ENCODE measurements at regions not wholly inside any gene's neighbourhood (a gene's known extent, or its start where the extent isn't known, plus 50 kb on each side); places are given as distances from the start of the nearest gene placed in this dataset.
A peak's percentile ranks its signal among the peaks of the same experiment; 100 is the strongest.

DNA sequence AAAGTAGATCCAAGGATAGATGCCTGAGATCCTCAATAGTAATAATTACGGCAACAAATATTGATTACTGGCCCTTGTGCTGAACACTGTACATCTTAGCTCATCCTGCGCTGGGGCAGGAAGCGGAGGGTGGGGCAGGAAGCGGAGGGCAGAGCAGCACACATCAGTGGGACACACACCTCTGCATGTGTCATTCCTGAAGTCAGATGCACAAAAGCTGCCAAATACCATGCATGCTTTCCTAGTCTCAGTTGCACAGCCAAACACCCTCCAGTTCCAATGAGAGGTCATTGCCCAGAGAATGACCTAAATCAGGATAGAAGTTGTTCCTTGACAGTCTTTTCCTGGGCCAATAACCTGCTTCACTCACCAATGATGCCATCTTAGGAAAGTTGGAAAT is 74.4 kb upstream of the FOXC1 start:
- H3K4me1 Mint-ChIP-seq, result peaks cover 54% of the 10 kb centered on the region
- ChIA-PET POLR2A (interaction anchor here (0.7 kb wide), 1 partner anchor 1401 kb away, joined by 3 read pairs; no protein-coding TSS in a partner anchor), CTCF (interaction anchor here (1.3 kb wide), 1 partner anchor 11 kb away, joined by 4 read pairs; no protein-coding TSS in a partner anchor)
- H3K4me3 Mint-ChIP-seq, result peak overlapping the region; percentile 49
- peak overlapping the region; percentile 84 for H3K27ac Mint-ChIP-seq
- DNase-seq, result peak; percentile 66
- H3K36me3 Mint-ChIP-seq (ENCODE audit: low read depth), result peaks cover 13% of the 10 kb centered on the region
- no peaks in the 10 kb centered on the region for H3K9me3 Mint-ChIP-seq
- H3K27me3 Mint-ChIP-seq, result no peaks in the 10 kb centered on the region

DNA sequence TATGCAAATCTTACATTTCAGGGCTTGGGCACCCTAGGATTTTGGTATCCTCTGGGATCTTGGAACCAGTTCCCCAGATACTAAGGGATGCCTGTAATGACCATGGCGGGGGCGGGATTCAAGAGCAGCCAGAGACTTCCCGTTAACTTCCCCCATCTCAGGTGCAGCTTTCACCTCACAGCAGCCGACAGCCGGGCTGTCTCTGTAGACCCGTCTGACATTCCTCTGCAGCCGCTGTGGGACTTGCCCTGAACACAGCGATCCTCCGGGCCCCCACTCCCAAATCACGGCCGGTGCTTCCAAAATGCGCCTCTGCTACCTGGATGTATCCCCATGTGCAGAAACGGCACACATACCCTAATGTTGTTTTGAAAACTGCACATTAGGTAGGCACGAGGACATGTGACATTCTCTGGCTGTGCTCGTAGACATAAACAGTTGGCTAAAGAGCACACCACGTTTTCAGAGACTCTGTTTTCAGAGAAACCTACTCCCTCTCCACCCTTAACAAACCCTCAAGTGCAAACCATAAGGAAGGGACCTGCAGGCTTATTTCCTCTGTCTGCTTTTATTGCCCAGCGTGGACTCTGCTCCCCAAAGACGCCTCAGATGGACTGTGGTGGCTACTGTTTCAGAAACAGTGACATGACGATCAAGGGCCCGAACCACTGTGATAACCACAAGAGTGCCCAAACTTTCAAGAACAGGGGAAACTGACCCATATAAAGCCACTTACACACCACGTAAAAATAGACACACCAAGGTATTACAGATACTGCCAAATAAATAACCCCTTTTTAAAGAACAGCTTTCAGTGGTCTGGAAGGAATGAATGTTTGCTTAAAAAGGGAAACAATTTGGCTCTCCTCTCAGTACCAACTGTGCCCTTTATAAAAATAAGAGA is 72.9 kb upstream of the FOXC1 start:
- Mint-ChIP-seq H3K27ac (peak overlapping the region; percentile 92), H3K27me3 (no peaks in the 10 kb centered on the region), H3K9me3 (no peaks in the 10 kb centered on the region), H3K4me3 (peak overlapping the region; percentile 57), H3K4me1 (peaks cover 41% of the 10 kb centered on the region), H3K36me3 (ENCODE audit: low read depth) (peaks cover 11% of the 10 kb centered on the region)
- CTCF ChIA-PET, result interaction anchor here (1.3 to 1.9 kb wide), 3 partner anchors 12 to 18 kb away, joined by 3 to 11 read pairs (median 4); no protein-coding TSS in a partner anchor
- POLR2A ChIA-PET, result no interaction called here
- peak; percentile 21 for DNase-seq

DNA sequence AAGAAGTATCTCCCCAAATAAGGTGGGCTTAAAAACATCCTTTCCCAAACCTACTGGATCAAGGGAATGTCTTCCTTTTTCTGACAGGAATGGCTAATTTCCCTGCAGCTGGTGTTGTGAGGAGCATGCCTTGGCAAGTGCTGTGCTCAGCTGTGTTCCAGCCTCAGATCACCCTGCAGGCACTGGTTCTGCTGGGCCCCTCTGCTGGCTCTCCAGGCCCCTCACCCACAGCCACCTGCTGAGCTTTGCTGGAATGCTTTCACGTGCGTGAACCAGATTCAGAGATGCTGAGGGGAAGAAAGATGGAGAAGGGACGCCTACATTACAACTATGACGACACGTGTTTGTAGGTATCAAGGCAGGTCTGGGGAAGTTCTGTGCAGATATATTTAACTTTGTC is 71.3 kb upstream of the FOXC1 start:
- no peak overlapping the region for H3K4me3 Mint-ChIP-seq
- CTCF ChIA-PET, result interaction anchor here (1.9 kb wide), 1 partner anchor 14 kb away, joined by 11 read pairs; no protein-coding TSS in a partner anchor
- H3K9me3 Mint-ChIP-seq, result peaks cover 6% of the 10 kb centered on the region
- POLR2A ChIA-PET, result no interaction called here
- H3K27me3 Mint-ChIP-seq, result peaks cover 3% of the 10 kb centered on the region
- H3K27ac Mint-ChIP-seq, result peak overlapping the region; percentile 42
- peaks cover 14% of the 10 kb centered on the region for H3K36me3 Mint-ChIP-seq (ENCODE audit: low read depth)
- H3K4me1 Mint-ChIP-seq, result peaks cover 34% of the 10 kb centered on the region
- DNase-seq, result no peak

DNA sequence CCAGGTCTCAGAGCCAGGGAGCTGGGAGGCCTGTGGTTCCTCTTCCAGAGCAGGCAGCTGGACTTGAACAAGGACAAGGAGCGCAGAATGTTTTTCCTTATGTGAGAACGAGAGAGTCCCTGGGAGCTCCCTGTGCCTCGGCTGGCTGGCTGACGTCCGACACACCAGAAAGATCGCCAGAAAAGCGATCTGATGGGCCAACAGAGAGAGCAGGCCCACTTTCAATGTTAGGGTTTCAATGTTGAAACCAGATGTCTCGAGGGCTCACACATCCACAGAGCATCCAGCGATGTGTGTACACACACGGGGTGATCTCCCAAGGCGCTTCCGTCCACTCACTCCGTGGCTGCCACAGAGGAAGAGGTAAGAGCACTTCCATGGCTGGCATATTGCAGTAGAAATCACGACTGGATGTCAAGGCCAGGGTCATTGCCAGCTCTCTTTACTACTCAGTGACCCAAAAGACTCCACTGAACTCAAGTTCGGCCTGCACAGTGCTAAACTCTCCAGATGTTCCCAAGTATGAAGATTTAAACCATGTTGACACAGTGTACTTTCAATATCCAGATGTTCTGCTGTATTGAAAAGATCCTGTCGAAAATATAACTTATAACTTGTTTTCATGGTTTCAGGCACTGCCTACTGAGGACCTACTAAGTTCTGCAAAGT is 70.8 kb upstream of the FOXC1 start:
- POLR2A ChIA-PET, result no interaction called here
- peaks cover 7% of the 10 kb centered on the region for H3K27me3 Mint-ChIP-seq

DNA sequence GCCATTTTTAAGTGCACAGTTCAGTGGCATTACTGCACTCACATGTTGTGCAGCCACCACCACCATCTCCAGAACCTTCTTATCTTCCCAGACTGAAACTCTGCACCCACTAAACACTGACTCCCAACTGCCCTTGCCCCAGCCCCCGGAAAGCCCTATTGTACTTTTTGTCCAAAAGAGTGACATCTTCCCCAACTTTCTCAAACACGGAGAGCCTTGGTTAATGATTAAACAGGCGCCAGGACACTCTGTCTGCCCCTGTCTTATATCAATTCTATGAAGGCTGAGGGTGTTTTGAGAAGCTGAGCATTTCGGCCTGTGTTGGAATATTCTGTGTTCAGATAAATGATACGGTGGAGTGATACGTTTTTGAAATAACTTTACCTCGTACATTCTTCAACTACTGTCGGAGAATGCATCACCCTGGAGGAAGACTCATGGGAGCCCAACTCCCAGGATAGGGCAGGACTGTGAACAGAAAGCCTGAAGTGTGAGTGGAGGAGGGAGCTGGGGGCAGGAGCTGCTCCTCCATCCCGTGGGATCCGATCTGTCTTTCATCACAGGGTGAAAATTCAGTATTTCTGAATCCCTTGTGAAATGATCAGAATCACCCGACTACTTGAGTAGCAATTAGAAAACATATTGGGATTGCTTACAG is 68.7 kb upstream of the FOXC1 start:
- Mint-ChIP-seq H3K27ac (peak overlapping the region; percentile 46), H3K4me1 (peaks cover 32% of the 10 kb centered on the region), H3K9me3 (peaks cover 12% of the 10 kb centered on the region), H3K27me3 (peaks cover 8% of the 10 kb centered on the region), H3K4me3 (no peak overlapping the region), H3K36me3 (ENCODE audit: low read depth) (peaks cover 33% of the 10 kb centered on the region)
- POLR2A ChIA-PET, result no interaction called here
- DNase-seq, result no peak
- CTCF ChIA-PET, result interaction anchor here (1.1 kb wide), 1 partner anchor 15 kb away, joined by 4 read pairs; no protein-coding TSS in a partner anchor

More for the DNA sequence above, 70.8 kb upstream of the FOXC1 start:
- peaks cover 8% of the 10 kb centered on the region for H3K9me3 Mint-ChIP-seq
- no peak overlapping the region for H3K4me3 Mint-ChIP-seq
- peaks cover 20% of the 10 kb centered on the region for H3K36me3 Mint-ChIP-seq (ENCODE audit: low read depth)
- peak overlapping the region; percentile 42 for H3K27ac Mint-ChIP-seq
- DNase-seq, result no peak
- H3K4me1 Mint-ChIP-seq, result peaks cover 37% of the 10 kb centered on the region
- CTCF ChIA-PET, result interaction anchor here (1.9 kb wide), 1 partner anchor 15 kb away, joined by 11 read pairs; no protein-coding TSS in a partner anchor

DNA sequence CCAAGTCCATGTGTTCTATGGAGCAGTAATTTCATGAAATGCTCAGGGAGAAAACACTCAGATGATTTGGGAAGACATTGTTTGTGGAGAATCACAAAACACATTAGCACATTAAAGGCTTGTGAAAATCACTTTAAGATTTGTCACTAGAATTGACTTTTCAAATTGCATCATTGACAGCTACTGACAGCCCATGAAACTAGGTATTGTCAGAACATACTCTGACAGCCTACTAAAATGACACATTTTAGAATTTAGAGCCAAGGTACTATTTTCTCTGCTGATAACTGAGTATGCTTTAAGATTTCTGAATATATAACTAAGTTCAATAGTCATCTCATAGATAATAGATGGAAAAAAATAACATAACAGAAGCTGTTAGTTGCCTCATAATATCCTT is 67.4 kb upstream of the FOXC1 start:
- Mint-ChIP-seq H3K9me3 (peaks cover 14% of the 10 kb centered on the region), H3K27me3 (peaks cover 8% of the 10 kb centered on the region), H3K36me3 (ENCODE audit: low read depth) (peaks cover 34% of the 10 kb centered on the region), H3K27ac (no peak overlapping the region), H3K4me1 (peaks cover 21% of the 10 kb centered on the region), H3K4me3 (no peak overlapping the region)
- ChIA-PET POLR2A (no interaction called here), CTCF (interaction anchor here (0.8 to 1.3 kb wide), 3 partner anchors 10 to 19 kb away, joined by 3 to 4 read pairs (median 3); no protein-coding TSS in a partner anchor)
- DNase-seq, result no peak

DNA sequence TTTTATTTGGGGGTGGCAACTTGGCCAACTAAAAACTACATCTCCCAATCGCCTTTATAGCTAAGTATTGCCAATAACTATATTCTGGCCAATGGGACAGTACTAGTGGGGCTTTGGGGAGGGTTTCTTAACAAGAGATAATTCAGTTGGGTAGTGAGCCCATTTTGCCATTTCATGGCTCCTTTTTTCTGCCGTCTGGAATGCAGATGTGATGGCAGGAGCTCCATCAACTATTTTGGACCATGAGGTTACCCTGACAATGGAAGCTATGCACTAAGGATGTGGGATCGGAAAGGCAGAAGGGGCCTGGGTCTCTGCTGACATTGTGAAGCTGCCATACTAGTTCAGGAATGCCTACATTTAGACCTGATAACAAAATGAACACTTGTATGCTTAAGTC is 67.0 kb upstream of the FOXC1 start:
- CTCF ChIA-PET, result interaction anchor here (0.8 to 1.3 kb wide), 3 partner anchors 10 to 19 kb away, joined by 3 to 4 read pairs (median 3); no protein-coding TSS in a partner anchor
- H3K4me1 Mint-ChIP-seq, result peaks cover 17% of the 10 kb centered on the region

DNA sequence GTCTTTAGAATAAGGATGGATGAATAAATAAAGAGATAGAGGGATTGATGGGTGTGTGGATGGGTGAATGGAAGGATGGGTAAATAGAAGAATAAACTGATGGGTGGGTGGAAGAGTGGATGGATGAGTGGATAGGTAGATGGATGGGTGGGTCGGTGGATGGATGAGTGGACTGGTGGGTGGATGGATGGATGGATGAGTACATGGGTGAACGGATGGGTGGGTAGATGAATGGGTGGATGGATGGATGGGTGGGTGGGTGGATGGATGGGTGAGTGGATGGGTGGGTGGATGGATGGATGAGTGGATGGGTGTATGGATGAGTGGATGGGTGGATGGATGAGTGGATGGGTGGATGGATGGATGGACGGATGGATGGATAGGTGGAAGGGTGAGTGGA is 65.7 kb upstream of the FOXC1 start:
- Mint-ChIP-seq H3K9me3 (peaks cover 14% of the 10 kb centered on the region), H3K4me3 (no peak overlapping the region), H3K27ac (no peak overlapping the region), H3K36me3 (ENCODE audit: low read depth) (peaks cover 41% of the 10 kb centered on the region), H3K4me1 (peaks cover 7% of the 10 kb centered on the region), H3K27me3 (peaks cover 8% of the 10 kb centered on the region)
- DNase-seq, result no peak
- ChIA-PET POLR2A (no interaction called here), CTCF (no interaction called here)

More for the DNA sequence above, 67.0 kb upstream of the FOXC1 start:
- H3K27me3 Mint-ChIP-seq, result peaks cover 8% of the 10 kb centered on the region
- DNase-seq, result no peak
- POLR2A ChIA-PET, result no interaction called here
- no peak overlapping the region for H3K4me3 Mint-ChIP-seq
- H3K9me3 Mint-ChIP-seq, result peaks cover 14% of the 10 kb centered on the region
- H3K27ac Mint-ChIP-seq, result no peak overlapping the region
- H3K36me3 Mint-ChIP-seq (ENCODE audit: low read depth), result peaks cover 34% of the 10 kb centered on the region

DNA sequence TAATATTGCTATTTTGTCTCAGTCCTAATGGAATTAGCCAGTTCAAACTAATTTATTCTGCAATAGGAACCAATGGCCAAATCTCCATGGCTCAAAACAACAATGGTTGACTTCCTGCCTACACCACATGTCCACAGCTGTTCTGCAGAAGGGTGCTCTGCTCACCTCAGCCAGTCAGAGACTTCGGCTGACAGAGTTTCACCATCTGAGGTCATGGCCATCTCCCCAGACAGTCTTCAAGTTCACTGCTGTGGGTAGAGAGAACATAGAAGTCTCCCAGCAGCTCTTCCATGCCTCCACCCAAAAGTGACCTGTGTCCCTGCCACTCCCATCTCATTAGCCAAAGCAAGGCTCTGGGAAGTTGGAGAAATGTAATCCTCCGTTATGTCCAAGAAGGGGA is 65.1 kb upstream of the FOXC1 start:
- POLR2A ChIA-PET, result no interaction called here
- peaks cover 14% of the 10 kb centered on the region for H3K9me3 Mint-ChIP-seq

DNA sequence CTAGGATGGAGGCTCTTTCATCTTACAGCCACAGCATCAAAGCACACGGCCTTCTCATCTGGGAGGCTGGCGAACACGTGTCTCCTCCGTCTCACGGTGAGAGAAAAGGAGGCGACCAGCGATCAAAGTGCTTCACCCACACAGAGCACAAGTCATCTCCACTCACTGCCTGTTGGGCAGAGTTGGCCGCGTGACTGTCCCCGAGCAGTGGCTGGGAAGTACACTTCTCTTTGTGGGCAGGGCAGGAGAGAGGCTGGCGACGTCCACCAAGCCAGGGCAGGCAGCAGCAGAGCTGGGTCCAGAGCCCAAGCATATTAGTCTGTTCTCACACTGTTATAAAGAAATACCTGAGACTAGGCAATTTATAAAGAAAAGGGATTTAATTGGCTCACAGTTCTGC is 64.1 kb upstream of the FOXC1 start:
- ChIA-PET CTCF (interaction anchor here (1.2 kb wide), 1 partner anchor 13 kb away, joined by 3 read pairs; no protein-coding TSS in a partner anchor), POLR2A (no interaction called here)
- peaks cover 9% of the 10 kb centered on the region for H3K4me1 Mint-ChIP-seq
- H3K9me3 Mint-ChIP-seq, result peaks cover 14% of the 10 kb centered on the region
- peaks cover 41% of the 10 kb centered on the region for H3K36me3 Mint-ChIP-seq (ENCODE audit: low read depth)
- no peak for DNase-seq
- H3K27me3 Mint-ChIP-seq, result peaks cover 8% of the 10 kb centered on the region
- no peak overlapping the region for H3K4me3 Mint-ChIP-seq
- H3K27ac Mint-ChIP-seq, result no peak overlapping the region

More for the DNA sequence above, 65.1 kb upstream of the FOXC1 start:
- peaks cover 8% of the 10 kb centered on the region for H3K27me3 Mint-ChIP-seq
- H3K4me1 Mint-ChIP-seq, result peaks cover 7% of the 10 kb centered on the region
- CTCF ChIA-PET, result no interaction called here
- no peak overlapping the region for H3K4me3 Mint-ChIP-seq
- H3K36me3 Mint-ChIP-seq (ENCODE audit: low read depth), result peaks cover 41% of the 10 kb centered on the region
- H3K27ac Mint-ChIP-seq, result no peak overlapping the region
- no peak for DNase-seq

DNA sequence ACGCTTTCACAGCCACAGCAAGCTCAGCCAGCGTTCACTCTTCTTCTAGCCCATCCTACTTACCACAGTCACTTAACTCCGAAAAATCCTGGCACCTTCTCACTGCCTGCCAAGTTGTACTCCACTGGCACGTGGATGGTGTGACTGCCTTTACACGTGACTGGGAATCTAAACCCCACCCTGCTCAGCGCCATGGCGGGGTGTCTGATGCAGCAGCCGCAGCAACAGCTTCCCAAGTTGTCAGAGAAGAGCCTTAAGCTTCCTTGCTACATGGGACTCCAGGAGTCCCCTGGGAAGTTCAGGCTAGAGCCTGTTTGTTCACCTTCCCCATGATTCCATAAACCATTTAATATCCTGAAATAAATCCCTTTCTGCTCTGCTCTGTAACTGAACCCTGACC is 61.9 kb upstream of the FOXC1 start:
- Mint-ChIP-seq H3K36me3 (ENCODE audit: low read depth) (peaks cover 47% of the 10 kb centered on the region), H3K4me1 (peaks cover 28% of the 10 kb centered on the region), H3K27me3 (peaks cover 8% of the 10 kb centered on the region), H3K9me3 (peaks cover 13% of the 10 kb centered on the region), H3K4me3 (no peak overlapping the region), H3K27ac (no peak overlapping the region)
- POLR2A ChIA-PET, result no interaction called here
- CTCF ChIA-PET, result no interaction called here
- DNase-seq, result no peak

DNA sequence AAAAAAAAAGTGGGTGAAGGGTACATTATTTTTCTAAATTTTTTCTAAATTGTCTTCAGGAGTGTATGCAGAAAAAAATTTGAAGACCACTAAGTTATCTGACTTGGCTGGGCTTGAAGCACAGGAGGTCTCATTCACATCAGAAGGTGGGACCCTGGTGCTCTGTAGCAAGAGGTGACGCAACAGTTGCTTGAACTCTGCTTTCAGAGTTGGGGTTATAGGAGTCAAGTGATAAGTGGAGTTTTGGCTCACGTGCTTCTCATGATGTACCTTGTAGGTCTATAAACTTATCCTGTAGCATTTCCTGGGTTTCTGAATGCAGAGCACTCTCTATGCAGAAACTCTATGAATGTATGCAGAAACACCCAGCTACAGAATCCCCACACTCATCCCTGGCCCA is 58.5 kb upstream of the FOXC1 start:
- no peak for DNase-seq
- no peak overlapping the region for H3K27ac Mint-ChIP-seq
- no peaks in the 10 kb centered on the region for H3K9me3 Mint-ChIP-seq
- ChIA-PET CTCF (interaction anchor here (1.1 kb wide), 1 partner anchor 12 kb away, joined by 3 read pairs; no protein-coding TSS in a partner anchor), POLR2A (no interaction called here)
- H3K4me1 Mint-ChIP-seq, result peaks cover 50% of the 10 kb centered on the region
- peaks cover 20% of the 10 kb centered on the region for H3K36me3 Mint-ChIP-seq (ENCODE audit: low read depth)
- H3K4me3 Mint-ChIP-seq, result no peak overlapping the region
- peaks cover 5% of the 10 kb centered on the region for H3K27me3 Mint-ChIP-seq
